Gastroesophageal sphincter (tissue), 4 donors: ENCODE measurements at regions not wholly inside any gene's neighbourhood (a gene's known extent, or its start where the extent isn't known, plus 50 kb on each side); places are given as distances from the start of the nearest gene placed in this dataset.

Experiments used
- ATAC-seq: fragments of 150-250 bp; one replicate; pipeline ENCODE4 v1.9.1; 2016; ENCODE audit warnings: mild to moderate bottlenecking, moderate library complexity
- H3K27ac ChIP-seq, 4 donors: fragments of 200-600 bp; sonication (generic) in 3 of 4; 1 replicate in 3 of 4; 2 replicates in 1 of 4; pipeline ENCODE4 v1.5.1; 2016 to 2019
- H3K27me3 ChIP-seq: fragments of 200-600 bp; sonication (generic); one replicate; pipeline ENCODE4 v1.5.1; 2019
- H3K36me3 ChIP-seq, 2 donors: fragments of 200-600 bp; sonication (generic); one replicate each; pipeline ENCODE4 v1.5.1; 2019; ENCODE audit warnings: control low read depth in 1 of 2
- H3K4me1 ChIP-seq, 3 donors: fragments of 200-600 bp; sonication (generic); 1 replicate in 2 of 3; 2 replicates in 1 of 3; pipeline ENCODE4 v1.5.1; 2016 to 2019; ENCODE audit warnings: control low read depth in 2 of 3
- H3K4me3 ChIP-seq, 2 donors: fragments of 200-600 bp; sonication (generic); one replicate each; pipeline ENCODE4 v1.5.1; 2019; ENCODE audit warnings: mild to moderate bottlenecking in 1 of 2, moderate library complexity in 1 of 2
- H3K9me3 ChIP-seq, 3 donors: fragments of 200-600 bp; sonication (generic); one replicate each; pipeline ENCODE4 v1.5.1; 2017 to 2019; ENCODE audit warnings: control low read depth in 2 of 3
- CTCF ChIP-seq, 4 experiments: fragments of 200-600 bp in 2 of 4; fragments of 450-650 bp in 2 of 4; sonication (generic) in 1 of 4; IDR thresholded peaks; one replicate each; pipeline ENCODE4 v1.5.1; 2017 to 2019; ENCODE audit warnings: antibody characterized with exemption in 4 of 4, mild to moderate bottlenecking in 2 of 4, moderate library complexity in 2 of 4
- EP300 ChIP-seq: sonication (generic); formaldehyde crosslinking; IDR thresholded peaks from one replicate; pipeline ENCODE4 v1.6.1; 2017; ENCODE audit warnings: antibody characterized with exemption, mild to moderate bottlenecking
- POLR2A ChIP-seq, 2 donors: fragments of 450-650 bp; IDR thresholded peaks; one replicate each; pipeline ENCODE4 v1.6.1; 2017; ENCODE audit warnings: antibody characterized with exemption in 2 of 2, mild to moderate bottlenecking in 2 of 2, moderate library complexity in 1 of 2
- POLR2AphosphoS5 ChIP-seq: sonication (generic); formaldehyde crosslinking; IDR thresholded peaks from one replicate; pipeline ENCODE4 v1.6.1; 2017; ENCODE audit warnings: antibody characterized with exemption
- WGBS, 2 donors: methylation state at CpG; one replicate each; pipeline ENCODE4 v1.1.5; 2018; ENCODE audit warnings: low coverage in 1 of 2; 5-methylcytosine and 5-hydroxymethylcytosine counted together

GRCh38 chr12:127077262-127078045 is 1189.5 kb upstream of the TMEM132C start:
- no peak for ATAC-seq

GRCh38 chr12:127078577-127079350 is 1188.2 kb upstream of the TMEM132C start:
- no peaks in the 10 kb centered on the region for H3K36me3 ChIP-seq
- H3K4me1 ChIP-seq: peaks cover 0 to 12% (median 0%) of the 10 kb centered on the region in 3 donors
- peaks cover 20% of the 10 kb centered on the region for H3K27me3 ChIP-seq
- H3K27ac ChIP-seq: no peak overlapping the region
- TF ChIP-seq CTCF (IDR thresholded peaks at IDR 0.05) (no peak), EP300 (no peak), POLR2A (IDR thresholded peaks at IDR 0.05) (no peak), POLR2AphosphoS5 (no peak)
- H3K9me3 ChIP-seq: no peaks in the 10 kb centered on the region
- H3K4me3 ChIP-seq: no peak overlapping the region
- WGBS, 2 donors: 70 to 75% methylated on average over 4 to 5 of the region's 5 CpGs
- ATAC-seq: no peak

More at GRCh38 chr12:127077262-127078045, 1189.5 kb upstream of the TMEM132C start:
- Histone ChIP-seq H3K9me3 (no peaks in the 10 kb centered on the region), H3K4me3 (no peak overlapping the region), H3K4me1 (peaks cover 0 to 3% (median 0%) of the 10 kb centered on the region in 3 donors), H3K27me3 (peaks cover 21% of the 10 kb centered on the region), H3K27ac (no peak overlapping the region), H3K36me3 (no peaks in the 10 kb centered on the region)
- WGBS, 2 donors: 56 to 66% methylated on average over 5 of the region's 5 CpGs
- TF ChIP-seq CTCF (IDR thresholded peaks at IDR 0.05) (no peak), EP300 (no peak), POLR2AphosphoS5 (no peak), POLR2A (IDR thresholded peaks at IDR 0.05) (no peak)

- H3K4me3 ChIP-seq: no peak overlapping the region
- no peak for ATAC-seq
- H3K27ac ChIP-seq: no peak overlapping the region
- H3K9me3 ChIP-seq: no peaks in the 10 kb centered on the region
- H3K27me3 ChIP-seq: peaks cover 20% of the 10 kb centered on the region
- WGBS, 2 donors: 71% methylated on average over 1 to 3 of the region's 3 CpGs
- H3K36me3 ChIP-seq: no peaks in the 10 kb centered on the region
- peaks cover 0 to 17% (median 0%) of the 10 kb centered on the region in 3 donors for H3K4me1 ChIP-seq
- TF ChIP-seq CTCF (IDR thresholded peaks at IDR 0.05) (no peak), EP300 (no peak), POLR2A (IDR thresholded peaks at IDR 0.05) (no peak), POLR2AphosphoS5 (no peak)
Observed at GRCh38 chr12:127079636-127080035, 1187.3 kb upstream of the TMEM132C start.

- H3K9me3 ChIP-seq: no peaks in the 10 kb centered on the region
- 93% methylated on average over 2 of the region's 2 CpGs; no CpG with 5 or more reads in 1 of the 2 donors for WGBS, 2 donors
- no peak for TF ChIP-seq EP300
- no peak for TF ChIP-seq CTCF (IDR thresholded peaks at IDR 0.05)
- TF ChIP-seq POLR2A (IDR thresholded peaks at IDR 0.05): no peak
- no peak for TF ChIP-seq POLR2AphosphoS5
- H3K27ac ChIP-seq: no peak overlapping the region
- H3K4me3 ChIP-seq: no peak overlapping the region
- peaks cover 0 to 17% (median 0%) of the 10 kb centered on the region in 3 donors for H3K4me1 ChIP-seq
- no peak for ATAC-seq
- no peaks in the 10 kb centered on the region for H3K36me3 ChIP-seq
- H3K27me3 ChIP-seq: peaks cover 13% of the 10 kb centered on the region
Observed at GRCh38 chr12:127081058-127081457, 1185.9 kb upstream of the TMEM132C start.
